ENCODE measurements at regions not wholly inside any gene's neighbourhood (a gene's known extent, or its start where the extent isn't known, plus 50 kb on each side); places are given as distances from the start of the nearest gene placed in this dataset.

DNA sequence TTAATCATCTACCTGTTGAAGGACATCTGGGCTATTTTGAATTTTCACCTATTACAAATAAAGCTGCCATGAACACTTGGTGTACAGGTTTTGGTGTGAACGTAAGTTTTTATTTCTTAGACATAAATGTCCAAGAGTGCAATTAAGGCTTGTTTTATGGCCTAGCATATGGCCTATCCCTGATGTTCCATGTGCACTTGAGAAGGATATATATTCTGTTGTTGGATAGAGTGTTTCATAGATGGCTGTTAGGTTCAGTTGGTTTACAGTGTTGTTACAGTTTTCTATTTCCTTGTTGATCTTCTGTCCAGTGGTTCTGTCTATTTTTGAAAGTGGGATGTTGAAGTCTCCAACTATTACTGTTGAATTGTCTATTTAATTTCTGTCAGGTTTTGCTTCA is 61.2 kb upstream of the NFASC start:
- TF ChIP-seq Cebpa-rat (IDR thresholded peaks at IDR 0.05), result no peak
- Histone ChIP-seq H3K36me3 (no peaks in the 10 kb centered on the region), H3K9me3 (replicated peaks in 1 of 11) (no peaks in the 10 kb centered on the region), H3K9ac (no peak overlapping the region), H4K20me1 (peaks cover 0 to 7% (median 0%) of the 10 kb centered on the region in 11 experiments; a peak in 1 of 22 replicates), H3K4me2 (no peak overlapping the region), H3K27me3 (no peaks in the 10 kb centered on the region), H3K4me3 (no peak overlapping the region), H3K4me1 (peaks cover 0 to 29% (median 12%) of the 10 kb centered on the region in 10 experiments; a peak in 13 of 20 replicates), H3K27ac (no peak overlapping the region)

DNA sequence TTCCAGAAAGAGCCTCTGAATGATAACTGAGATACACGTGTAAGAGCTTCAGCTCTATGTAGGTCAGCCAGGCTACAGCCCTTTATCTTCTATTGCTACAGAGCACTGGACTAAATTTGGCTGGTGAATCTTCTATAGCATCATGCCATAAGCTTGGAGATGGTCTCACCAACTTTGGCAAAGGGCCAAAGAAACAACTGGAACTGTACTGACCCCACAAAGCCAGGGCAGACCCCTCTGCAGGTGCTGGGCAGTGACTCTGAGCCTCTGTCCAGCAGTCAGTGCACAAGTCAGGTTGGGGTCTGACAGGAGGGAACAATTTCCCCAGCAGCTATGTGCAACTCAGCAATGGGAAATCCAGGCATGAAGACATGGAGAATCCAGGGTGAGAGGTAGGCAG is 57.8 kb upstream of the NFASC start:
- Histone ChIP-seq H3K27me3 (no peaks in the 10 kb centered on the region), H3K9me3 (replicated peaks in 1 of 11) (no peaks in the 10 kb centered on the region), H4K20me1 (0 out of 22 replicates have a peak, but pooled peaks cover 0 to 1% (median 0%) of the 10 kb centered on the region in 11 experiments), H3K4me3 (no peak overlapping the region), H3K9ac (no peak overlapping the region), H3K36me3 (no peaks in the 10 kb centered on the region), H3K4me1 (peaks cover 0 to 17% (median 5%) of the 10 kb centered on the region in 10 experiments; a peak in 11 of 20 replicates), H3K27ac (no peak overlapping the region), H3K4me2 (no peak overlapping the region)
- no peak for TF ChIP-seq Cebpa-rat (IDR thresholded peaks at IDR 0.05)

DNA sequence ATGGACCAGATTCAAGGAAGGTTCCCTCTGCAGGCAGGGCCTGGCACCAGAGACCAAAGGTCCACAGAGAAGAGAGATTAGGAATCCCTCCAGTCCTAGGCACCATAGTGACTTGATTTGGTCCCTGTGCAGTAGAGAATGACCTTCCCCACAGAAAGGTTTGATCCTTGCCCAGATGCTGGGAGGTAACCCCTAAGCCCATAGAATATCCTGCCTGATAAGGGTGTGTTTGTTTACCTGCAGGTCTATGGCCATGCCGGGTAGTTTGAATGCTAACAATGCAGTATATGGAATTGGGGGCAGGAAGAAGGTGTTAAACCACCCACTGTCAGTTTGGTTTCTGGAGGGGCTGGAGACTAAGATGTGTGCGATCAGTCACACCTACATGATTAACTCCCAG is 57.1 kb upstream of the NFASC start:
- Histone ChIP-seq H3K36me3 (no peaks in the 10 kb centered on the region), H3K9ac (no peak overlapping the region), H3K27ac (no peak overlapping the region), H3K4me3 (no peak overlapping the region), H4K20me1 (no peaks in the 10 kb centered on the region), H3K27me3 (no peaks in the 10 kb centered on the region), H3K4me2 (no peak overlapping the region), H3K9me3 (replicated peaks in 1 of 11) (no peaks in the 10 kb centered on the region), H3K4me1 (peaks cover 0 to 11% (median under 1%) of the 10 kb centered on the region in 10 experiments; a peak in 7 of 20 replicates)
- no peak for TF ChIP-seq Cebpa-rat (IDR thresholded peaks at IDR 0.05)

- no peak overlapping the region for H3K27ac ChIP-seq
- no peak overlapping the region for H3K9ac ChIP-seq
- no peak for TF ChIP-seq Cebpa-rat (IDR thresholded peaks at IDR 0.05)
- no peaks in the 10 kb centered on the region for H3K36me3 ChIP-seq
- no peaks in the 10 kb centered on the region for H4K20me1 ChIP-seq
- H3K4me2 ChIP-seq, result no peak overlapping the region
- peaks cover 0 to 3% (median 0%) of the 10 kb centered on the region in 10 experiments; a peak in 3 of 20 replicates for H3K4me1 ChIP-seq
- no peaks in the 10 kb centered on the region for H3K27me3 ChIP-seq
- no peak overlapping the region for H3K4me3 ChIP-seq
- no peaks in the 10 kb centered on the region for H3K9me3 ChIP-seq (replicated peaks in 1 of 11)
Observed at GRCh38 chr1:204814166-204814884, 56.3 kb upstream of the NFASC start.

GRCh38 chr1:204817341-204817740 is 53.3 kb upstream of the NFASC start:
- Histone ChIP-seq H3K9me3 (replicated peaks in 1 of 11) (no peaks in the 10 kb centered on the region), H3K4me3 (no peak overlapping the region), H3K4me1 (no peaks in the 10 kb centered on the region), H3K27me3 (no peaks in the 10 kb centered on the region), H3K9ac (no peak overlapping the region), H4K20me1 (no peaks in the 10 kb centered on the region), H3K4me2 (no peak overlapping the region), H3K27ac (no peak overlapping the region), H3K36me3 (no peaks in the 10 kb centered on the region)
- TF ChIP-seq Cebpa-rat (IDR thresholded peaks at IDR 0.05), result no peak

- Histone ChIP-seq H3K4me3 (no peak overlapping the region), H3K4me2 (no peak overlapping the region), H3K27me3 (no peaks in the 10 kb centered on the region), H3K4me1 (no peaks in the 10 kb centered on the region), H3K9me3 (replicated peaks in 1 of 11) (no peaks in the 10 kb centered on the region), H4K20me1 (no peaks in the 10 kb centered on the region), H3K9ac (no peak overlapping the region), H3K27ac (no peak overlapping the region), H3K36me3 (no peaks in the 10 kb centered on the region)
- TF ChIP-seq Cebpa-rat (IDR thresholded peaks at IDR 0.05), result no peak
Observed at GRCh38 chr1:204818998-204819397, 51.7 kb upstream of the NFASC start.

GRCh38 chr1:204819495-204819894 is 51.2 kb upstream of the NFASC start:
- Histone ChIP-seq H3K27me3 (no peaks in the 10 kb centered on the region), H3K4me2 (no peak overlapping the region), H3K36me3 (no peaks in the 10 kb centered on the region), H3K9me3 (replicated peaks in 1 of 11) (no peaks in the 10 kb centered on the region), H3K4me3 (no peak overlapping the region), H3K27ac (no peak overlapping the region), H3K4me1 (no peaks in the 10 kb centered on the region), H4K20me1 (no peaks in the 10 kb centered on the region), H3K9ac (no peak overlapping the region)
- TF ChIP-seq Cebpa-rat (IDR thresholded peaks at IDR 0.05), result no peak

Measured in BLaER1 treated with 17β-estradiol and CSF1 and Interleukin-3, amounts not matched to agents 10 nM and 100 nM (cell line).